Fibroblast of the aortic adventitia (primary cell): ENCODE measurements at regions not wholly inside any gene's neighbourhood (a gene's known extent, or its start where the extent isn't known, plus 50 kb on each side); places are given as distances from the start of the nearest gene placed in this dataset.

ENCODE experiments used
- DNase-seq: peaks from one replicate; pipeline ENCODE4 v3.0.0-alpha.2; 2010; ENCODE audit warnings: low read depth
- H3K4me3 ChIP-seq: 2 replicates; pipeline ENCODE4 v1.5.1; 2011; ENCODE audit warnings: low read depth, mild to moderate bottlenecking, control low read depth, low read length, moderate library complexity
- CTCF ChIP-seq: IDR thresholded peaks from 2 replicates; pipeline ENCODE4 v1.5.1; 2011; ENCODE audit warnings: mild to moderate bottlenecking, low read length, control low read depth, inconsistent platforms; ENCODE audit not compliant: insufficient read depth

- no peak for TF ChIP-seq CTCF
- no peak overlapping the region for H3K4me3 ChIP-seq
- DNase-seq, result no peak
Observed at GRCh38 chr4:83931659-83932438, 395.9 kb downstream of the GPAT3 start.

GRCh38 chr4:83929550-83929949 lies 393.6 kb downstream of the GPAT3 start:
- no peak for DNase-seq
- TF ChIP-seq CTCF, result no peak
- no peak overlapping the region for H3K4me3 ChIP-seq

- H3K4me3 ChIP-seq, result no peak overlapping the region
- TF ChIP-seq CTCF, result no peak
- no peak for DNase-seq
Observed at GRCh38 chr4:83926950-83927349, 391.0 kb downstream of the GPAT3 start.

- H3K4me3 ChIP-seq, result no peak overlapping the region
- TF ChIP-seq CTCF, result no peak
- DNase-seq, result no peak
Observed at GRCh38 chr4:83923341-83923740, 387.4 kb downstream of the GPAT3 start.

- no peak for DNase-seq
- H3K4me3 ChIP-seq, result no peak overlapping the region
- TF ChIP-seq CTCF, result no peak
Observed at GRCh38 chr4:83922402-83922801, 386.5 kb downstream of the GPAT3 start.

GRCh38 chr4:83921124-83921523 lies 385.2 kb downstream of the GPAT3 start:
- no peak for DNase-seq
- no peak overlapping the region for H3K4me3 ChIP-seq
- TF ChIP-seq CTCF, result no peak

- H3K4me3 ChIP-seq, result no peak overlapping the region
- no peak for TF ChIP-seq CTCF
- DNase-seq, result no peak
Observed at GRCh38 chr4:83920375-83920774, 384.5 kb downstream of the GPAT3 start.
